Activated CD8-positive, alpha-beta T cell treated with anti-CD3 and anti-CD28 coated beads for 36 hours (primary cell): ENCODE measurements at regions not wholly inside any gene's neighbourhood (a gene's known extent, or its start where the extent isn't known, plus 50 kb on each side); places are given as distances from the start of the nearest gene placed in this dataset.

Experiments used
- ATAC-seq: fragments of 200-7000 bp; cut with Tn5 transposase; one replicate; pipeline ENCODE4 v1.10.0; 2021; ENCODE audit warnings: mild to moderate bottlenecking, moderate library complexity
- CTCF ChIA-PET: fragments of 350-600 bp; sonication (Branson Sonifier 250); formaldehyde crosslinking; loops from one replicate; lab custom pipeline; 2021; ENCODE audit warnings: antibody characterized with exemption; lab: Charles Lee
- POLR2A ChIA-PET: fragments of 350-600 bp; sonication (Branson Sonifier 250); formaldehyde crosslinking; loops from one replicate; lab custom pipeline; 2021; ENCODE audit warnings: antibody characterized with exemption; lab: Charles Lee
- DNase-seq: peaks from one replicate; pipeline ENCODE4 v3.0.0-alpha.2; 2020
- H3K27ac Mint-ChIP-seq: one replicate; pipeline ENCODE4 v1.8.0; 2021; ENCODE audit warnings: mild to moderate bottlenecking, mixed read lengths
- H3K27me3 Mint-ChIP-seq: one replicate; pipeline ENCODE4 v1.8.0; 2021; ENCODE audit warnings: mixed read lengths
- H3K36me3 Mint-ChIP-seq: one replicate; pipeline ENCODE4 v1.8.0; 2021; ENCODE audit warnings: low read depth, mixed read lengths
- H3K4me1 Mint-ChIP-seq: one replicate; pipeline ENCODE4 v1.8.0; 2021; ENCODE audit warnings: low read depth, mixed read lengths
- H3K4me3 Mint-ChIP-seq: one replicate; pipeline ENCODE4 v1.8.0; 2021; ENCODE audit warnings: mild to moderate bottlenecking, moderate library complexity, mixed read lengths
- H3K9me3 Mint-ChIP-seq: one replicate; pipeline ENCODE4 v1.8.0; 2021; ENCODE audit warnings: mixed read lengths
- intact Hi-C: fragments of 100-400 bp; cut with micrococcal nuclease; formaldehyde crosslinking; loops from one replicate; pipeline ENCODE4 v1.10.0; 2022
- TF ChIP-seq, protein P1 (sequence below): fragments of 200-600 bp; IDR thresholded peaks from one replicate; pipeline ENCODE4 v1.8.0; 2022; ENCODE audit warnings: antibody characterized with exemption, mild to moderate bottlenecking

DNA sequence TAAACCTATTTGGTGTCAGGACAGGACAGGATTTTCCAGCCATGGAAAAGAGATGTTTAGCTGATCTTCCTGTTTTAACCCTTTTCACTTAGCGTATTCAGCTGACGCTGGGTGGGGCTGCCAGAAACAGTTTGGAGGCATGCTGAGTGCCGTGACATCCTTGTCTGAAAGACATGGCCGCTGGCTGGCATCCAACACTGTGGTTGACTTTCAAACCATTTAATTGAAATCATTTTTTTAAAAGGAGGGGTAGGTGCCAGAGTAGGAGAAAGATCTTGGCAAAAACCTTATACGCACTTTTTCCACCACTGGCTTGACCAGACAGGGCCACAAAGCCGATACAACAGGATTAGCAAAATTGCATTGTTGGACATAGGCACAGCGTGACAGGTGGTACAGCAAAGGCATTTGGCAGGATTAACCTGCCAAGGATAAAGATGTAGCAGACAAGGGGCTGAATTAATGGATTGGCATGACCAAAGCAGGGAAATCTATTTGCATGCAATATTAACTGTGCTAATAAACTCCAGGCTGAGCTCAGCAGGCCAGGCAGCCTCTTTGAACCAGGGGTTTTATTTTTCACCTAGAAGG lies 131.8 kb upstream of the TOPAZ1 start:
- intact Hi-C loops = no loop called here
- Mint-ChIP-seq H3K9me3 (no peaks in the 10 kb centered on the region), H3K4me1 (peaks cover 13% of the 10 kb centered on the region), H3K27me3 (peaks cover 14% of the 10 kb centered on the region), H3K4me3 (no peak overlapping the region), H3K27ac (no peak overlapping the region), H3K36me3 (no peaks in the 10 kb centered on the region)
- ATAC-seq (no peak), DNase-seq (no peak)
- TF ChIP-seq, protein P1, sequence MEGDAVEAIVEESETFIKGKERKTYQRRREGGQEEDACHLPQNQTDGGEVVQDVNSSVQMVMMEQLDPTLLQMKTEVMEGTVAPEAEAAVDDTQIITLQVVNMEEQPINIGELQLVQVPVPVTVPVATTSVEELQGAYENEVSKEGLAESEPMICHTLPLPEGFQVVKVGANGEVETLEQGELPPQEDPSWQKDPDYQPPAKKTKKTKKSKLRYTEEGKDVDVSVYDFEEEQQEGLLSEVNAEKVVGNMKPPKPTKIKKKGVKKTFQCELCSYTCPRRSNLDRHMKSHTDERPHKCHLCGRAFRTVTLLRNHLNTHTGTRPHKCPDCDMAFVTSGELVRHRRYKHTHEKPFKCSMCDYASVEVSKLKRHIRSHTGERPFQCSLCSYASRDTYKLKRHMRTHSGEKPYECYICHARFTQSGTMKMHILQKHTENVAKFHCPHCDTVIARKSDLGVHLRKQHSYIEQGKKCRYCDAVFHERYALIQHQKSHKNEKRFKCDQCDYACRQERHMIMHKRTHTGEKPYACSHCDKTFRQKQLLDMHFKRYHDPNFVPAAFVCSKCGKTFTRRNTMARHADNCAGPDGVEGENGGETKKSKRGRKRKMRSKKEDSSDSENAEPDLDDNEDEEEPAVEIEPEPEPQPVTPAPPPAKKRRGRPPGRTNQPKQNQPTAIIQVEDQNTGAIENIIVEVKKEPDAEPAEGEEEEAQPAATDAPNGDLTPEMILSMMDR = no peak
- CTCF ChIA-PET = no interaction called here
- POLR2A ChIA-PET = no interaction called here

DNA sequence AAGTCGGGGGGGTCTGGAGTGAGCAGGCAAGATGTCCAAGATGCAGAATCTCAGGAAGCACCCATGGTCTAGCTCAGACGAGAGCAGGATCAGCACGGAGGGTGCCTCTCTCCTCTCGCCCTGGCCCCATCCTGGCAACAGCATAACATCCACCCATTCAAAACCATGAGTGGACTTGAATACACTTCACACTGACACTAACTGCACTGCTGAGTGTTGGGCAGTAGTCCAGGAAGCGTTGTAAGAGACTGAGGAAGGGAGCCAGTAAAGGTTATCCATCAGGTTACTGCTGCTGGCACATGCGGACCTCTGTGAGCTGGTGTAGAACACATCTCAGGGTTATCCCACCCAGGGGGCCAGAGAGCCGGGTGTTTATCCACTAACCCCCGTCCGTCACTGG lies 131.0 kb upstream of the TOPAZ1 start:
- peaks cover 5% of the 10 kb centered on the region for H3K4me1 Mint-ChIP-seq
- no peak for DNase-seq
- TF ChIP-seq, protein P1 = no peak
- ChIA-PET POLR2A (no interaction called here), CTCF (no interaction called here)
- no peak overlapping the region for H3K4me3 Mint-ChIP-seq
- ATAC-seq = no peak
- no peak overlapping the region for H3K27ac Mint-ChIP-seq
- H3K9me3 Mint-ChIP-seq = no peaks in the 10 kb centered on the region
- no peaks in the 10 kb centered on the region for H3K36me3 Mint-ChIP-seq
- peaks cover 15% of the 10 kb centered on the region for H3K27me3 Mint-ChIP-seq
- intact Hi-C loops = no loop called here

DNA sequence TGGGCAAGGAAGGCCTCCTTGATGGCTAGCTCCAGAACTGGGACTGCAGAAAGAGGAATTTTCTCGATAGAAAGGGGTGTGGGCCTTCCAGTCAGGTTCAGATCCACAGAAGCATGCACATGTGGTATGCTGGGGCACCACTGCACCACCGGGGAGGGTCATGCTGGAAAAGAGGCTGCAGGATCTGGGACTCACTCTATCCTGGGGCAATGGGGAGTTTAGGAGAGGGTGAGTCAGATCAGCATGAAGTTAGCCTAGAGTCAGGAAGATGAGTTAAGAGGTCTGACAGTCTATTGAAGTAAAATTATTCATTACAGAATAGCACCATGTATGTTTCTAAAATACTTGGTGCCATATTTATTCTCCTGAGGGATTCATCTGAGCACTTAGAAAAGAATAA lies 130.2 kb upstream of the TOPAZ1 start:
- Mint-ChIP-seq H3K27ac (no peak overlapping the region), H3K9me3 (no peaks in the 10 kb centered on the region), H3K36me3 (no peaks in the 10 kb centered on the region), H3K27me3 (peaks cover 22% of the 10 kb centered on the region), H3K4me3 (no peak overlapping the region), H3K4me1 (no peaks in the 10 kb centered on the region)
- intact Hi-C loops = no loop called here
- no peak for ATAC-seq
- CTCF ChIA-PET = no interaction called here
- TF ChIP-seq, protein P1 = no peak
- no peak for DNase-seq
- POLR2A ChIA-PET = no interaction called here

DNA sequence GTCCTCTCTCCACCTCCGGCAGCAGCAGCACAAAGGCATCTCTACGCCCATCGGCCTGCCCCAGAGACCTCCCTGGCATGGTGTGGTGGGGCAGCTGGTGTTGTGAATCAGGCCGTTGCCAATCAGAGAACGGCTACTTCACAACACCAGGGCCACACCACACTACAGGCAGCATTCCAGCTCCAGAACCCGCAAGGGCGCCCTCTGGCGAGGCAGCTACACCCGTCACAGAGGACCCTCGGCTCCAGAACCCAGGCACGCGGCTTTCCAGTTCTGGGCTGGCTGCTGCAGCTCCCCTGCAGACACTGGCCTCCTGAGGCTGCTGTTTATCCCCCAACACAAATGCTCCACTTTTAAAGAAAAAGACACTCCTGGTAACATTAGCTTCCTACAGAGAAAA lies 127.5 kb upstream of the TOPAZ1 start:
- Mint-ChIP-seq H3K9me3 (no peaks in the 10 kb centered on the region), H3K27ac (no peak overlapping the region), H3K4me1 (no peaks in the 10 kb centered on the region), H3K36me3 (no peaks in the 10 kb centered on the region), H3K27me3 (peaks cover 23% of the 10 kb centered on the region), H3K4me3 (no peak overlapping the region)
- POLR2A ChIA-PET = interaction anchor here (0.6 kb wide), 1 partner anchor 333 kb away, joined by 3 read pairs; no protein-coding TSS in a partner anchor
- intact Hi-C loops = no loop called here
- TF ChIP-seq, protein P1 = peak; percentile 62
- DNase-seq (peak; percentile 65), ATAC-seq (peak; percentile 60)
- CTCF ChIA-PET = interaction anchor here (0.8 to 2.1 kb wide), 6 partner anchors 8 to 258 kb away, joined by 3 to 6 read pairs (median 4); no protein-coding TSS in a partner anchor

DNA sequence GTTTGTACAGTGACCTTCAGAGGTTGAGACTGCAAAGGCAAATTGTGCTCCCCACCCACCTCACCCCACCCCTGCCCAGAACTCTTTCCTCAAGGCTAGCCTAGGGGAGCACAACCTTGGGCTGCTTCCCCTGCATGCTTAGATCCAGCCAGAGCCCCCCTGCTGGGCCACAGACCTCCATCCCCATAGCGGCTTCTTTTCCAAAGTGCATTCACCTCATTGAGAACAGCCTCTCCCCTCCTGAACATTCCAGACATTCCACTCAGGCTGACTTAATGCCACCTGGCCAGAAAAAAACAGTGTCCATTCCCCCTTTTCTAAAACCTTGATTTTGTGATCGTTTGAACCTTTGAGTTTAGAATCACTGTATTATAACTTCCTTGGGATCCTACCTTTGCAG lies 124.4 kb upstream of the TOPAZ1 start:
- Mint-ChIP-seq H3K4me1 (no peaks in the 10 kb centered on the region), H3K36me3 (no peaks in the 10 kb centered on the region), H3K27me3 (peaks cover 23% of the 10 kb centered on the region), H3K4me3 (no peak overlapping the region), H3K27ac (no peak overlapping the region), H3K9me3 (no peaks in the 10 kb centered on the region)
- ChIA-PET POLR2A (no interaction called here), CTCF (no interaction called here)
- DNase-seq (no peak), ATAC-seq (no peak)
- TF ChIP-seq, protein P1 = no peak
- intact Hi-C loops = no loop called here
